H54 (cell line): ENCODE measurements at regions not wholly inside any gene's neighbourhood (a gene's known extent, or its start where the extent isn't known, plus 50 kb on each side); places are given as distances from the start of the nearest gene placed in this dataset.
A peak's percentile ranks its signal among the peaks of the same experiment; 100 is the strongest.

ENCODE experiments used
- DNase-seq: peaks from one replicate; pipeline ENCODE4 v3.0.0; 2011; ENCODE audit warnings: low spot score, mixed read lengths; ENCODE audit not compliant: insufficient read length
- FAIRE-seq: peaks from 3 replicates; lab custom pipeline; 2011; peaks lifted over from hg19 to GRCh38; lab: Jason Lieb, UNC
- POLR2A ChIP-seq: IDR thresholded peaks from 2 replicates; pipeline ENCODE4 v1.6.1; 2011; ENCODE audit warnings: low read depth, mild to moderate bottlenecking, low read length

DNA sequence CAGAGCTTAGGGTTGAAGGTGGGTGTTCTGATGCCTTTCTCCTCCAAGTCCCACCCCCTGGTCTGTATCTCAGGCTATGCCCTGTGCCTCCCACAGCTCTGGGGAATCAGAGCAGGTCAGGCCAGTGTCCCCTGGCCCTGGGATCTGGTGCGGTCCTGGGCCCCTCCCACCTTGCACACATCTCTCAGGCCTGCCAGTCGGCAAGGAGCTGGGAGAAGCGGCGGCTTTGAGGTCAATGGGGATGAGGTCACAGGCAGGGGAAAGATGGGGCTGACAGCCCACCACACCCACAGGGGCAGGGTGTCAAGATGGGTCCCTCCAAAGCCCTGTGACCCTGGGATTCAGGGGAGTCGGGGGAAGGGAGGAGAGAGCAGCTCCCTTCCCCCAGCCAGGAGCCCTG, 65.4 kb upstream of the CASZ1 start:
- no peak for TF ChIP-seq POLR2A
- FAIRE-seq (no peak), DNase-seq (no peak)

- DNase-seq = no peak
- FAIRE-seq = no peak
- TF ChIP-seq POLR2A = no peak
These were observed 66.4 kb upstream of the CASZ1 start for GRCh38 chr1:10862743-10863335.

- DNase-seq = no peak
- no peak for TF ChIP-seq POLR2A
- FAIRE-seq = no peak
These were observed 67.4 kb upstream of the CASZ1 start for GRCh38 chr1:10863886-10864285.

GRCh38 chr1:10864776-10865175, 68.3 kb upstream of the CASZ1 start:
- FAIRE-seq (no peak), DNase-seq (no peak)
- no peak for TF ChIP-seq POLR2A

GRCh38 chr1:10865518-10866320, 69.3 kb upstream of the CASZ1 start:
- FAIRE-seq (no peak), DNase-seq (no peak)
- no peak for TF ChIP-seq POLR2A

DNA sequence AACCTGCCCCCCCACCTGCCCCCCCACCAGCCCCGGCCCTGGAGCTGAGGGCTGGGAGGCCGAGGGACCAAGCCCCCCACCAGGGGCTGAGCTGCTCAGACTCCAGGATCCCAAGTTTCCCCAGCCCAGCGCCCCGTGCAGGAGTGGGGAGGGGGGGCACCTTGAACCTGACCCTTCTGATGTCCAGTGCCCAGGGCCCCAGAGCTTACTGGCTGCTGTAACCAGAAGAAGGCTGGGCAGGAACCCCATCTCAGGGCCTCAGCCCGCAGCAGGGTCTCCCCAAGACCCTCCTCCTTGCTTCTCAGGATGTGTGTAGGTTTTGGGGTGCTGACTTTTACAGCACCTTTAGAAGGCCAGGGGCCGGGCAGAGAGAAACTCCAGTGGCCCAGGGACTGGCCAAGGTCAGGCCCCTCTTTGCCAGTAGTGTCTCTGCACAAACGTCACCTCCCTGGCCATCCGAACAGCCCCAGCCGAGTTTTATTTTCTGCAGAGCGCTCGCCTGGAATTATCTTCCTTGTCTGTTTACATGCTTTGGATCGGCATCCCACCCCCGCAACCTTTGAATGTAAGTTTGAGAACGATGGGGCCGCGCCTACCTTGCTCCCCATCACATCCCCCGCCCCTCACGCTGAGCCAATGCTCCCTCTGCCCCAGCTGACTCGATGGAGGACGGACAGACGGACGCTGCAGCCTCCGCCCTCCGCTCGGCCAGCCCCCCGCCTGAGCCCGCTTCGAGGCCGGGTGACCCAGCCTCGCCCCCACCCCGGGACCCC, 70.1 kb upstream of the CASZ1 start:
- DNase-seq (peak; percentile 45), FAIRE-seq (no peak)
- TF ChIP-seq POLR2A = no peak

DNA sequence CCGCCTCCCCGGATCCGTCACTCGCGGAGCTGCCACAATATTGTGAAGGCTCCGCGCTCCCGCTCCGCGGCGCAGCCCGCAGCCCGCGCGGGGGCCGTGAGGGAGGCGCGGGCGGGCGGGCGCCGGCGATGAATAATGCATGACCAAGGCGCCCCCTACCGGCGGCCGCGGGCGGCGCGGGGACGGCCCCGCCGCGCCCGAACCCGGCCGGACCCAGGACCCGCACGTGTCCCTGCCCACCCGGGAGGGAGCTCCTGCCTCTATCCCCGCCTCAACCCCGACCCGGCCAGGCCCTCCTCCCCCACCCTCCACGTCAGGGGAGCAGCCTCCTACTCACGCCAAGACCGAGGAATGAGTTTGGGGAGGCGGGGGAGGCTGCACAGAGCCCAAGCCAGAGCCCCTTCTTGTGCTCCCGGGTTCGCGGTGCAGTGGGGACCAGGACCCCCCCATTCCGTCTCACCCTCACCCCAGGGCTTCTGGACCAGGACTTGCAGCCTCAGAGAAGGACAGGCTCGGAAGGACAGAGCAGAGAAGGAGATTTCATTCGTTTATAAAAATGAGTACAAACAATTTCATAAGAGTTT, 70.8 kb upstream of the CASZ1 start:
- FAIRE-seq = no peak
- peak; percentile 58 for DNase-seq
- TF ChIP-seq POLR2A = no peak

DNA sequence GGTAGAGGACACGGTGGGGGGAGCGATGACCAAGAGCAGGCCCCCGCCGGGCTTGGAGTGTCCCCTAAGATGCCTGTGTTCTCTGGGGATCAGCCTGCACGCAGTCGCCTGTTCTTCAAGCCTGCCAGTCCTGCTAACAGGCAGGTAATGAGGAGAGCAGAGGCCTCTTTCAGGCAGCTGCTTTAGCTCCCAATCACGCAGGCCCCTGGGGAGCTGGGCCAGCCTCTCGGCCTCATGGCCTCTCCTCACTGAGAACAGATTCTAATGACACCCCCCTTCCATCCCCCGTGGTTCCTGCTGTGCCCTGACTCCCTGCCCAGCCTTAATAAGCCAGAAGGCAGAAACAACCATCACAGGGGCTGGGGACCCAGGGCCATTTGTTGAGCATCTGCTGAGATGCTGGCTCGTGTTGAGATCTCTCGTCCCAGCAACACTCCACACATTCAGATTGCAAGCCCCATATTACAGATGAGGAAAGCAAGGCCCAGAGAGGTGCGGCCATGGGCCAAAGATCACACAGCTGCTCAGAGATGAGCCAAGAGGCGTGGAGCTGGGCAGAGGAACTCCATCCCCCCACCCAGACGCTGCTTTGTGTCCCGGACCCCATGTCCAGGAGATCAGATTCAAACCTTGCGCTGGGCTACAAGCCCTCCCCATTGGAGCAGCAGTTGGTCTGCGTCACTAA, 71.6 kb upstream of the CASZ1 start:
- FAIRE-seq (no peak), DNase-seq (no peak)
- TF ChIP-seq POLR2A = no peak

- DNase-seq = no peak
- no peak for TF ChIP-seq POLR2A
- FAIRE-seq = no peak
These were observed 72.1 kb upstream of the CASZ1 start for GRCh38 chr1:10868599-10868965.

- TF ChIP-seq POLR2A = no peak
- no peak for DNase-seq
- FAIRE-seq = no peak
These were observed 73.5 kb upstream of the CASZ1 start for GRCh38 chr1:10869933-10870332.

- FAIRE-seq (no peak), DNase-seq (no peak)
- TF ChIP-seq POLR2A = no peak
These were observed 74.1 kb upstream of the CASZ1 start for GRCh38 chr1:10870493-10871096.

GRCh38 chr1:10873189-10873588, 76.7 kb upstream of the CASZ1 start:
- TF ChIP-seq POLR2A = no peak
- FAIRE-seq (no peak), DNase-seq (no peak)

GRCh38 chr1:10874351-10874750, 77.9 kb upstream of the CASZ1 start:
- no peak for TF ChIP-seq POLR2A
- FAIRE-seq (no peak), DNase-seq (no peak)
